ENCODE measurements at regions not wholly inside any gene's neighbourhood (a gene's known extent, or its start where the extent isn't known, plus 50 kb on each side); places are given as distances from the start of the nearest gene placed in this dataset.
"Not testable (repeated sequence)": the region's sequence is repeated elsewhere in the genome, so short reads cannot be mapped to it uniquely, and the experiment has no call there.

DNA sequence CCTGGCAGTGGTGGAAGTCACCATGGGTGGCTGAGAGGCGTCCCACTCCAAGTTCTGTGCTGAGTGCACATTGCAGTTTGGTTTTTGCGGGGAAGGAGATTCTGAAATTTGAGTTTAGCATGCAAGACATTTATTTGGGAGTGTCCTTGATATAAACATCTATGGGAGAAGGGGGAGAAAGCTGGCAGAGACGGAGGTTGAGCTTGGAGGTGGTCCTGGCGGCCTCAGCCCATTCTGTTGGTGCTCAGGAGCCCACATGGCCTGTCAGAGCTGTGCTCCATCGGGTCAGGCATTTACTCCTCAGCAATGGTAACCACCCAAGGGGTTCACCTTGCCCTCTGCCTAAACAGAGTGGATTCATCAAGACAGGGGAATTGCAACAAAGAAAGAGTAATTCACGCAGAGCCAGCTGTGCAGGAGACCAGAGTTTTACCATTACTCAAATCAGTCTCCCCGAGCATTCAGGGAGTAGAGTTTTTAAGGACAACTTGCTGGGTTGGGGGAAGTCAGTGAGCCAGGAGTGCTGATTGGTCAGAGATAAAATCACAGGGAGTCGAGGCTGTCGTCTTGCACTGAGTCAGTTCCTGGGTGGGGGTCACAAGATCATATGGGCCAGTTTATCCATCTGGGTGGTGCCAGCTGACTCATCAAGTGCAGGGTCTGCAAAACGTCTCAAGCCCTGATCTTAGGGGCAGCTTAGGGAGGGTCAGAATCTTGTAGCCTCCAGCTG lies 323.3 kb upstream of the TMEM132C start:
- no peaks in the 10 kb centered on the region for H3K36me3 Mint-ChIP-seq
- no peak overlapping the region for H3K27ac Mint-ChIP-seq
- H3K4me1 Mint-ChIP-seq = no peaks in the 10 kb centered on the region
- H3K4me3 Mint-ChIP-seq = no peak overlapping the region
- peaks cover 3% of the 10 kb centered on the region for H3K9me3 Mint-ChIP-seq
- H3K27me3 Mint-ChIP-seq = no peaks in the 10 kb centered on the region

DNA sequence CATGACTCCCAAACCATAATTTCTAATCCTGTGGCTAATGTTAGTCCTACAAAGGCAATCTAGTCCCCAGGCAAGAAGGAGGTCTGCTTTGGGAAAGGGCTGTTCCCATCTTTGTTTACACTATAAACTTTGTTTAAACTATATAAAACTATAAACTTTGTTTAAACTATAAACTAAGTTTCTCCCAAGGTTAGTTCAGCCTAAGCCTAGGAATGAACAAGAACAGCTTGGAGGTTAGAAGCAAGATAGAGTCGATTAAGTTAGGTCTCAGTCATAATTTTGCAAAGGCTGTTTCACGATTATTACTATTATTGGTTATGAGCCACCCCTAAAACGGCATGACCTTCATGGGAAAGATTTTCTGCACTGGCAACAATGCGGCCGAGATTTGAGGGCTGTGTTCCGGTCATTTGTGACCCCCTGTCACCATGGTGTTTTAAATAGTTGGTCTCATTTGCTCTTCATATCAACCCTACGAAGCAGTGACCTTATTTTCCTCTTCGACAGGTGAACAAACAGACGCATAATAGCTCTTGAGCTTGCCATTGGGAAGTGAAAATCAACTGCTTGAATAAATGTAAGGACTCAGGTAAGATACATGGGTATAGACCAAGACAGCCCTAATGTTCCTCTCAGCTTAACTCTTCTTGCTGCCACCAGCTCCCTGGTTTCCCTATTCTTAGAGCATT lies 322.6 kb upstream of the TMEM132C start:
- Mint-ChIP-seq H3K27ac (no peak overlapping the region), H3K27me3 (no peaks in the 10 kb centered on the region), H3K9me3 (peaks cover 3% of the 10 kb centered on the region), H3K4me1 (no peaks in the 10 kb centered on the region), H3K4me3 (no peak overlapping the region), H3K36me3 (no peaks in the 10 kb centered on the region)

DNA sequence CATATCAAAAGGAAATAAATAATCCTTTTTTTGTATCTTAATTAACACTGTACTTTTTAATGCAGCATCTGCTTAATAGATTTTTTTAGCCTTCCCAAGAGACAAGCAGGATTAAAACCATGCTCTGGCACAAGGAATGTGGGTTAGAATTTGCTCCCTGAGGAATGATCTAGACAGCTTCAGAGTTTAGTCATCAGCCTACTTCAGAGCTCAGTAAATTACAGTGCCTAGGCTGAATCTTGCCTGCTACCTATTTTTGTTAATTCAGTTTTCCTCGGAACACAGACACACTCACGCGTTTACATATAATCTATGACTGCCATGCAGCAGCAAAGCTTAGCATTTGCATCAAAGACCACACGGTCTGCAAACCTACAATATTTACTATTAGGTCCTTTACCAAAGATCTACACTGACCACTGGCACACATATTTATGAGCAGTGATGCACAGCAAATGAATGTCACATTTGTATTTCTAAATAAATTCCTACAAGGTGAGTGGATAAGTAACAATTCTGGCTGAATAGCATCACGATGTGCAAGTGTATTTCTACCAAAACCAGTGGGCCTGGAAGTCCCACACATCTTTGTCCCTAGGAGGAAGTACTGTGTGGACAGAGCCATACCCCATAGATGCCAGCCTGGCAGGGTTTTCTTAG lies 309.8 kb upstream of the TMEM132C start:
- Mint-ChIP-seq H3K27me3 (no peaks in the 10 kb centered on the region), H3K36me3 (no peaks in the 10 kb centered on the region), H3K27ac (no peak overlapping the region), H3K9me3 (no peaks in the 10 kb centered on the region), H3K4me3 (no peak overlapping the region), H3K4me1 (no peaks in the 10 kb centered on the region)

DNA sequence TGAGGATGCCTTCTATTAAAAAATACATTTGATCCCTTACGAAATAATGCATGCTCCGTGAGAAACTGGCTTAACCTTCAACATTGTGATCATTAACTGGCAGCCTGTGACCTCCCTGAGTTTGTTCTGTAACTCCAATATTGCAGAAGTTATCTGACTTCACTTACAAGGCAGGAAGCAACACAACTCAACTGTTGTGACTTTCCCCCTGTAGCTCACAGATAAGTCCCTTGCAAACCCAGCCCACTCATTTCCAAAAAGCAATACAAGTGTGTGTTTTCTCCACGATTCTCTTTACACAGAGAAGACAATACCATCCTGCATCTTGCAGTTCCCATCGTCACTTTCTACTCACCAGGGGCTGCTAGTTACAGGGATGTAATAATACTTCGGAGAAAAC lies 304.7 kb upstream of the TMEM132C start:
- H3K4me3 Mint-ChIP-seq = no peak overlapping the region
- peaks cover 2% of the 10 kb centered on the region for H3K36me3 Mint-ChIP-seq
- H3K27me3 Mint-ChIP-seq = no peaks in the 10 kb centered on the region
- H3K4me1 Mint-ChIP-seq = no peaks in the 10 kb centered on the region
- H3K27ac Mint-ChIP-seq = no peak overlapping the region
- peaks cover 9% of the 10 kb centered on the region for H3K9me3 Mint-ChIP-seq

DNA sequence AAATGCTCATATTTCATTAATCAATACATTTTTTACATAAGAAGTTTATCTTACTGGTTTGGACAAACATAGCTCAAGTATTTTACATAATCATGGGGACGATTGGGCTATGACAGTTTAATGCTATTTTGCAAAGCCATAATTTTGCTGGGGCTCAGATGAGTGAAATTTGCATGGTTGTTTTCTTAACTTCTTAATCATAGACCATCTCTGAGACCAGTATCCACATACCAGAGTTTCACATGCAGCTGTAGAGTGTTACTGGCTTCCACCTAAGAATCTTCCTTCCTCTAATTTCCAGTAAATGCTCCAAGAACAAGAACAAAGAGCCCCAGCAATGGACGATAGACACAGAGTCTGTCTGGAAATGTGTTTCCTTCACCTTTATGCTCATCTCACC lies 303.0 kb upstream of the TMEM132C start:
- Mint-ChIP-seq H3K4me1 (no peaks in the 10 kb centered on the region), H3K4me3 (no peak overlapping the region)

DNA sequence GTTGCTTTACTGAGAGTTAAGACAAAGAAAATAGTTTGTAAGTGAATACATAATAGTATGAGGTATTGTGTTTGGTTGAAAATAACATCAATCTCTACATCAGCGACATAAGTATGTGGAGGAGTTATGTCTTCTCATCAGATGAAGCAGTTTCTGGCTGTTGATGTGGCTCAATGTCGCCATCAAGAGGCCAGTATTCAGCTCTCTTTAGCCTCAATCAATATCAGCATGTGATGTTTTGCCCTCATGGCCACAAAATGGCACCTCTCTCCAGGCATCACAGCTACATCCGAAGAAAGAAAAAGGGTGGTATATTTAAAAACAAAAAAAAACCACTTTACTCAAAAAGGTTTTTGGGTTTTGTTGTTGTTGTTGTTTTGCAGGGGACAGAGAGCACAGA lies 302.3 kb upstream of the TMEM132C start:
- Mint-ChIP-seq H3K4me3 (no peak overlapping the region), H3K27me3 (no peaks in the 10 kb centered on the region), H3K27ac (no peak overlapping the region), H3K4me1 (no peaks in the 10 kb centered on the region), H3K9me3 (peaks cover 9% of the 10 kb centered on the region), H3K36me3 (peaks cover 4% of the 10 kb centered on the region)

More for the DNA sequence above, 303.0 kb upstream of the TMEM132C start:
- Mint-ChIP-seq H3K27ac (no peak overlapping the region), H3K36me3 (peaks cover 4% of the 10 kb centered on the region), H3K27me3 (no peaks in the 10 kb centered on the region), H3K9me3 (peaks cover 9% of the 10 kb centered on the region)

DNA sequence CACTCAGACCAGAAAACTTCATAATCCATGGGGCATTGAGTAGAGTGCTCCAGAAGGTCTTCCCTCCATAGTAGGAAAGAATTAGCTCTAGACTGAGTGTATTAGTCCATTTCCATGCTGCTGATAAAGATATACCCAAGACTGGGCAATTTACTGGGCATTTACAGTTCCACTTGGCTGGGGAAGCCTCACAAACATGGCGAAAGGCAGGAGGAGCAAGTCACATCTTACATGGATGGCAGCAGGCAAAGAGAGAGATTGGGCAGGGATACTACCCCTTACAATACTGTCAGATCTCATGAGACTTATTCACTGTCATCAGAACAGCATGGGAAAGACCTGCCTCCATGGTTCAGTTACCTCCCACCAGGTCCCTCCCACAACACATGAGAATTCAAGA lies 300.6 kb upstream of the TMEM132C start:
- H3K27me3 Mint-ChIP-seq = no peaks in the 10 kb centered on the region
- no peaks in the 10 kb centered on the region for H3K4me1 Mint-ChIP-seq
- H3K36me3 Mint-ChIP-seq = peaks cover 4% of the 10 kb centered on the region
- H3K27ac Mint-ChIP-seq = no peak overlapping the region
- no peak overlapping the region for H3K4me3 Mint-ChIP-seq
- H3K9me3 Mint-ChIP-seq = peaks cover 9% of the 10 kb centered on the region

DNA sequence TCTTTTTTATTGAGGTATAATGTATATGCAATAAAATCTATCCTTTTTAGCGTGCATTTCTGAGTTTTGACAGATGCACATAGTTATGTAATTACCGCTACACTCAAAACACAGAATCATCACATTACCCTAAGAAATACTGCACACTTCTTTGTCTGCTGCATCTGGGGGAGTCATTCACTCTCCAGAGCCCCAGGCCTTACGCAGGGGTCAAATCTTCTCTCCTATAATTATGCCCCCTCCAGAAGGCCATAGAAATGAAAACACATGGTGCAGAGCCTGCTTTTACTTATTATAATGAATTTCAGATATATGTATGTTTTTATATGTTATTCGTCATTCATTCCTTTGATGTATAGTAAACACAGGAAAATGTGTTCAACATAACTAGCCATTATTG lies 296.5 kb upstream of the TMEM132C start:
- Mint-ChIP-seq H3K4me3 (no peak overlapping the region), H3K27ac (no peak overlapping the region), H3K9me3 (peaks cover 14% of the 10 kb centered on the region), H3K36me3 (peaks cover 2% of the 10 kb centered on the region), H3K27me3 (no peaks in the 10 kb centered on the region), H3K4me1 (no peaks in the 10 kb centered on the region)

DNA sequence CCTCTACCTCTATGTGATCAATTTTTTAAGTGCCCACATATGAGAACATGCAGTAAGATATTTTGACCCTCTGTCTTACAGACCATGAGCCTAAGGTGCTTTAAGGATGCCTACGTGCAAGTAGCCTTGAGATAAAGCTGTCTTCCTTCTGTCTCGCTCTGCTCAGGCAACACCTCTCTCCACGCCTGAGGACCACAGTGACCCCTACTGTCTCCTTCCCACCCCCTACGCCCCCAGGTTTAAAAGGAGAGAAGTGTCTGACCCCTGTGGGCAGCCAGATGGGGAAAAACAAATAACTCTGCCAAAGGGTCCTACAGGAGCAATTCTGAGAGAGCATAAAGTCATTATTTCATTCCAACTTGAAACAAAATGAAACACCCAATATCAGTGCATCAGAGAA lies 286.4 kb upstream of the TMEM132C start:
- no peaks in the 10 kb centered on the region for H3K4me1 Mint-ChIP-seq
- no peaks in the 10 kb centered on the region for H3K36me3 Mint-ChIP-seq
- peaks cover 6% of the 10 kb centered on the region for H3K9me3 Mint-ChIP-seq
- no peak overlapping the region for H3K27ac Mint-ChIP-seq
- H3K27me3 Mint-ChIP-seq = no peaks in the 10 kb centered on the region
- H3K4me3 Mint-ChIP-seq = no peak overlapping the region

DNA sequence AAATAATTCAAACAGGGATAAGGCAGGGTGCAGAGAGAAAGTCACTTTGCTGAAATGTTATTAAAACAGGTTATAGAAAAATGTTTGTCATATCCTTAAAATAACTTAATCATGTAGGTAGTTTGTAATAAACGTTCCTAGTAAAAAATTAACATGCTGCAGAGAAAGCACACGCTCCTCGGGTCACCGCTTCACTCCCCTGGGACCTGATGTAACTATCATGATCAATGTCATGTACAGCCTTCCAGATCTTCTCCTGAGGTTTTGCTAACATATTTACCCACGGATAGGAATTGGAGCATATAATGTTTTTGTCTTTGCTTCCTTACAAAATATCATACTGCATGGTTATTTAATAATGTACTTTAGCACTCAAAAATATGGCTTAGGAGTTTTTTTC lies 285.1 kb upstream of the TMEM132C start:
- H3K4me3 Mint-ChIP-seq = no peak overlapping the region
- no peaks in the 10 kb centered on the region for H3K9me3 Mint-ChIP-seq
- no peaks in the 10 kb centered on the region for H3K27me3 Mint-ChIP-seq
- no peaks in the 10 kb centered on the region for H3K4me1 Mint-ChIP-seq
- no peaks in the 10 kb centered on the region for H3K36me3 Mint-ChIP-seq
- H3K27ac Mint-ChIP-seq = no peak overlapping the region

DNA sequence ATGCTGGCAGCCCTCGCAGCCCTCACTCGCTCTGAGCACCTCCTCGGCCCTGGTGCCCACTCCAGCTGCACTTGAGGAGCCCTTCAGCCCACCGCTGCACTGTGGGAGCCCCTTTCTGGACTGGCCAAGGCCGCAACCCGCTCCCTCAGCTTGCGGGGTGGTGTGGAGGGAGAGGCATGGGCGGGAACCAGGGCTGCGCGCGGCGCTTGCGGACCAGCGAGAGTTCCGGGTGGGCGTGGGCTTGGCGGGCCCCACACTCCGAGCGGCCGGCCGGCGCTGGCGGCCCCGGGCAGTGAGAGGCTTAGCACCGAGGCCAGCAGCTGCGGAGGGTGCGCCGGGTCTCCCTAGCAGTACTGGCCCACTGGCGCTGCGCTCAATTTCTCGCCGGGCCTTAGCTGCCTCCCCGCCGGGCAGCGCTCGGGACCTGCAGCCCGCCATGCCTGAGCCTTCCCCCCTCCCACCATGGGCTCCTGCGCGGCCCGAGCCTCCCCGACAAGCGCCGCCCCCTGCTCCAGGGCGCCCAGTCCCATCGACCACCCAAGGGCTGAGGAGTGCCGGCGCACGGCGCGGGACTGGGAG lies 283.7 kb upstream of the TMEM132C start:
- not testable (repeated sequence) for H3K4me3 Mint-ChIP-seq, H3K36me3 Mint-ChIP-seq

DNA sequence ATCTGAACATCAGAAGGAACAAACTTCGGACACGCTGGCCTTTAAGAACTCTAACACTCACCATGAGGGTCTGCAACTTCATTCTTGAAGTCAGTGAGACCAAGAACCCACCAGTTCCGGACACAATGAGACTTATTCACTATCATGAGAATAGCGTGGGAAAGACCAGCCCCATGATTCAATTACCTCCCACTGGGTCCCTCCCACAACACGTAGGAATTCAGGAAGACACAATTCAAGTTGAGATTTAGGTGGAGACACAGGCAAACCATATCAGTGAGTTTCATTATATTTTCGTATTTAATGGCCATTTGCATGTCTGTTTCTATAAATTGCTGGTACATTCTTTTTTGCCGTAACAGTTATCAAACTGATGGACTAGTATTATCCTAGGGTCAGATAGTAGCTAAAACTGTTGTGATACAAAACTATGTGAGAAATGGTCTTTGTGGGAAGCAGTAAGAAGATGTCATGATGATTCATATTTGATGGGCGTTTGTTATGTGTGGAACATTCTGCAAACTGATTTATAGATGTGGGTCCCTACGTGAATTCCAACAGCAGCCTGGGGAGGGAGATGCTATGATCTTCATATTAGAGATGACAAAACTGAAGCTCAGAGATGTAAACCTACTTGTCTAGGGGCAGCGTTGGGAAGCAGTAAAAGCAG lies 282.4 kb upstream of the TMEM132C start:
- Mint-ChIP-seq H3K27ac (no peak overlapping the region), H3K4me3 (no peak overlapping the region), H3K4me1 (no peaks in the 10 kb centered on the region), H3K36me3 (no peaks in the 10 kb centered on the region), H3K27me3 (no peaks in the 10 kb centered on the region), H3K9me3 (no peaks in the 10 kb centered on the region)

More for the DNA sequence above, 283.7 kb upstream of the TMEM132C start:
- H3K4me1 Mint-ChIP-seq, H3K9me3 Mint-ChIP-seq, H3K27me3 Mint-ChIP-seq, H3K27ac Mint-ChIP-seq: not testable (repeated sequence)

DNA sequence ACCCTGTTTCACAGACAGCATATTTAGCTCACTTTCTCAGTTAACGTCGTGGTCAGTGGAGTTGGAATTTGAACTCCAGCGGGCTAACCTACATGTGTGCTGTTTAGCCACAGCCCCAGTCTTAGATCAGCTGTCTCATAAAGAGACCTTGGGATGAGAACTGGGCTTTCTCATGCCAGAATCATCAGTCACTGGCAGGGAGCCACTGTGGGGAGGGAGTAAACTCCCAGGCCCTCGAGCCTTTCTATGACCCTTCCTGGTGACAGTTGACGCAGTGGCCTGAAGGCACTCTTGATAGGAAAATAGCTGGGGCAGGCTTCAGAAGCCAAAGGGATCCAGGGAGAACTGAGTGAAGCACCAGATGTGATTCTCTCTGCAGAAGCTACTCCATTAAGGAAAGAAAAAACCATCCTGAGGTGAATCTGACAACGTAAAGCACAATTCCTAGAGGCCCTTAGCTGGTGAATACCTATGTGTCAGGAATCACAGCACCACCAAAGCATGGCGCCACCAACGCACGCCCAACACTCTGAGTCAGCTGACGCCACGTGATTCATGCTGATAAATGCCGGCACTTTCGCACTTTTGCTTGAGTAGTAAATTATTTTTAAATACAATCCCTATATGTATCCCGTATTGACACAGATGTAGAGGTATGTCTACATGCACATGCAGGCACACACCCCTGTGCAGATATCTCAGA lies 279.6 kb upstream of the TMEM132C start:
- Mint-ChIP-seq H3K36me3 (no peaks in the 10 kb centered on the region), H3K4me1 (no peaks in the 10 kb centered on the region), H3K27me3 (no peaks in the 10 kb centered on the region), H3K9me3 (no peaks in the 10 kb centered on the region), H3K4me3 (no peak overlapping the region), H3K27ac (no peak overlapping the region)

DNA sequence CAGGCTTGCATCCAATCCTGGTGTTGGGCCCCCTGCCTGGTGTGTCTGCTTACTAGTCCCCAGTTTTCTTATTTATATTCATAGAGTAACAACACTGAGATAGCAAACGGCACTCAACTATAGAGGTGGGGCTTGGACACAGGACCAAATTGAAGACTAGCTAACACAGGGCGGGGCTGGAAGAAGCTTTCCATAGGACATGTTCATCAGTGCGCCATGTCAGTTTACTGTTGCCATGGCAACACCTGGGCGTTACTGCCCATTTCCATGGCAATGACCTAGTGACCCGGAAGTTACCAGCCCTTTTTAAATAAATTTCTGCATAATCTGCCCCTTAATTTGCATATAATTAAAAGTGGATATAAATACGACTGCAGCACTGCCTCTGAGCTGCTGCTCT lies 275.5 kb upstream of the TMEM132C start:
- Mint-ChIP-seq H3K9me3 (no peaks in the 10 kb centered on the region), H3K4me1 (no peaks in the 10 kb centered on the region), H3K4me3 (no peak overlapping the region), H3K36me3 (no peaks in the 10 kb centered on the region), H3K27me3 (no peaks in the 10 kb centered on the region), H3K27ac (no peak overlapping the region)

DNA sequence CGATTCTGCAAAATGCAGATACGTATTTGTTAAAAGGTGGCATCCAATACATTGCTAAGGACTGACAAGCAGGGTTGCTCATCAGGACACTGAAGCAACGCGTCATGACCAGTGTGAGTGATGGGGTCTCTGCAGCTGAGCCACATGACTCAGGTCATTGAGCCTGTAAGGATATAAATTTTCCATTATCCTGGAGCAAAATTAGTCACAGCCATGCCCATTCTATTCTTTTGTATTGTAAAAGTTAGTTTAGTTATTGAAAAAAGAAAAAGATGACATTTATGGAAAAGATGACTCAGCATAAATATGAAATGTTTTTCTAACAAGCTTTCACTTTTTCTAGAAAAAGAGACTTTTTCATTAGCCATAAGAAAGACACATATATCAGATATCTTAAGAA lies 268.0 kb upstream of the TMEM132C start:
- Mint-ChIP-seq H3K9me3 (no peaks in the 10 kb centered on the region), H3K27ac (no peak overlapping the region), H3K4me1 (no peaks in the 10 kb centered on the region), H3K4me3 (no peak overlapping the region), H3K27me3 (no peaks in the 10 kb centered on the region), H3K36me3 (no peaks in the 10 kb centered on the region)
